Stimulated activated CD4-positive, alpha-beta T cell treated with anti-CD3 and anti-CD28 coated beads, Interleukin-12 subunit alpha, Interleukin-12 subunit beta, amount 100 ng/mL, for 4 hours (primary cell): ENCODE measurements at regions not wholly inside any gene's neighbourhood (a gene's known extent, or its start where the extent isn't known, plus 50 kb on each side); places are given as distances from the start of the nearest gene placed in this dataset.

Experiments
- DNase-seq: peaks from one replicate; pipeline ENCODE4 v3.0.0-alpha.2; 2020

GRCh38 chr1:60913039-60913438 lies 169.3 kb upstream of the NFIA start:
- DNase-seq: no peak

- DNase-seq: no peak
Measured at GRCh38 chr1:60911966-60912697, 170.2 kb upstream of the NFIA start.

- no peak for DNase-seq
Measured at GRCh38 chr1:60908159-60908558, 174.2 kb upstream of the NFIA start.

GRCh38 chr1:60906526-60906925 lies 175.8 kb upstream of the NFIA start:
- DNase-seq: no peak

GRCh38 chr1:60906039-60906438 lies 176.3 kb upstream of the NFIA start:
- DNase-seq: no peak

- no peak for DNase-seq
Measured at GRCh38 chr1:60904099-60904851, 178.1 kb upstream of the NFIA start.

- no peak for DNase-seq
Measured at GRCh38 chr1:60903591-60903990, 178.8 kb upstream of the NFIA start.

- DNase-seq: no peak
Measured at GRCh38 chr1:60899464-60899863, 182.9 kb upstream of the NFIA start.

- DNase-seq: no peak
Measured at GRCh38 chr1:60898987-60899386, 183.4 kb upstream of the NFIA start.

- no peak for DNase-seq
Measured at GRCh38 chr1:60898413-60898812, 183.9 kb upstream of the NFIA start.

GRCh38 chr1:60896701-60897363 lies 185.5 kb upstream of the NFIA start:
- no peak for DNase-seq

- no peak for DNase-seq
Measured at GRCh38 chr1:60895701-60896100, 186.7 kb upstream of the NFIA start.

GRCh38 chr1:60895252-60895651 lies 187.1 kb upstream of the NFIA start:
- DNase-seq: no peak

- DNase-seq: no peak
Measured at GRCh38 chr1:60894741-60895140, 187.6 kb upstream of the NFIA start.

- no peak for DNase-seq
Measured at GRCh38 chr1:60894130-60894529, 188.2 kb upstream of the NFIA start.

- DNase-seq: no peak
Measured at GRCh38 chr1:60893136-60893930, 189.0 kb upstream of the NFIA start.

GRCh38 chr1:60891765-60892164 lies 190.6 kb upstream of the NFIA start:
- DNase-seq: no peak

- no peak for DNase-seq
Measured at GRCh38 chr1:60891281-60891680, 191.1 kb upstream of the NFIA start.

GRCh38 chr1:60890664-60891063 lies 191.7 kb upstream of the NFIA start:
- DNase-seq: no peak

GRCh38 chr1:60889709-60890108 lies 192.7 kb upstream of the NFIA start:
- DNase-seq: no peak

GRCh38 chr1:60888126-60888525 lies 194.2 kb upstream of the NFIA start:
- no peak for DNase-seq

GRCh38 chr1:60886793-60887331 lies 195.5 kb upstream of the NFIA start:
- no peak for DNase-seq

GRCh38 chr1:60886090-60886489 lies 196.3 kb upstream of the NFIA start:
- DNase-seq: no peak
